GM12873 (cell line): ENCODE measurements at regions not wholly inside any gene's neighbourhood (a gene's known extent, or its start where the extent isn't known, plus 50 kb on each side); places are given as distances from the start of the nearest gene placed in this dataset.

Source experiments
- TF ChIP-seq, protein P1 (sequence below): IDR thresholded peaks from 2 replicates; pipeline ENCODE4 v1.5.1; 2012; ENCODE audit warnings: low read depth, mild to moderate bottlenecking, moderate library complexity, low read length, control low read depth; ENCODE audit not compliant: insufficient read depth; ENCODE audit errors: missing control alignments

DNA sequence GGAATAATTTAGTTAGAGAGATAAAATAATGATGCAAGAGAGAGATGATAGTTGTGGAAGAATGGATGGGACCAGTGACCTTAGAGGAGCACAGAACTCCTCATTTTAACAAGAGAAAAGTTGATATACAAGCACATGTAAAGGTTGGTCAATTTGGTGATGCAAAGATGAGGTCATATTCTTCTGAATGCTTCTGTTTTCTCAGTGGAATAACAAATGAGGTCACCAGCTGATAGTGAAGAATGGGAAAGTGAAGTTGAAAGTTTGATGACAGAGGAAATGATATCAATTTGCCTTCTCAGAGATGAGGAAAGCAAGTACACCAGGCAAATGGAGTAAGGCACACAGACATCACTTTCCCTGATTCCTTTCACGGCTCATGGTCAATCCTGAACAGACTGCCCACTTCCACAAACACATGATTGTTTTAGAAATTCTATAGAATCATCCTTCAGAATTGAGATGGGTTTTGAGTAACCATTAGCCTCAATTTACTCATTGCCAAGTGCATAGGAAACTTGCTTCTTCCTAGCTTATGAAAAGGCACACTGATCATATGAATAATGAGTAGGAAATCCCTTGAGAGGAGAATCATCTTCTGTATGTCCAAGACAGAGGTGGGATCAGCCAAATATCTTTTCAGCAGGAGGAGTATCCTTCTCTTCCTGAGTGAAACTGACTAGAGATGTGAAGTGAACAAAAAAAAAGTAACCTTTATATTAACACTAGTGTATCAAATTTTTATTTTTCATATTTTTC, 82.4 kb upstream of the TCF21 start:
- TF ChIP-seq, protein P1, sequence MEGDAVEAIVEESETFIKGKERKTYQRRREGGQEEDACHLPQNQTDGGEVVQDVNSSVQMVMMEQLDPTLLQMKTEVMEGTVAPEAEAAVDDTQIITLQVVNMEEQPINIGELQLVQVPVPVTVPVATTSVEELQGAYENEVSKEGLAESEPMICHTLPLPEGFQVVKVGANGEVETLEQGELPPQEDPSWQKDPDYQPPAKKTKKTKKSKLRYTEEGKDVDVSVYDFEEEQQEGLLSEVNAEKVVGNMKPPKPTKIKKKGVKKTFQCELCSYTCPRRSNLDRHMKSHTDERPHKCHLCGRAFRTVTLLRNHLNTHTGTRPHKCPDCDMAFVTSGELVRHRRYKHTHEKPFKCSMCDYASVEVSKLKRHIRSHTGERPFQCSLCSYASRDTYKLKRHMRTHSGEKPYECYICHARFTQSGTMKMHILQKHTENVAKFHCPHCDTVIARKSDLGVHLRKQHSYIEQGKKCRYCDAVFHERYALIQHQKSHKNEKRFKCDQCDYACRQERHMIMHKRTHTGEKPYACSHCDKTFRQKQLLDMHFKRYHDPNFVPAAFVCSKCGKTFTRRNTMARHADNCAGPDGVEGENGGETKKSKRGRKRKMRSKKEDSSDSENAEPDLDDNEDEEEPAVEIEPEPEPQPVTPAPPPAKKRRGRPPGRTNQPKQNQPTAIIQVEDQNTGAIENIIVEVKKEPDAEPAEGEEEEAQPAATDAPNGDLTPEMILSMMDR = no peak

GRCh38 chr6:133807501-133807900, 81.4 kb upstream of the TCF21 start:
- TF ChIP-seq, protein P1 = no peak

DNA sequence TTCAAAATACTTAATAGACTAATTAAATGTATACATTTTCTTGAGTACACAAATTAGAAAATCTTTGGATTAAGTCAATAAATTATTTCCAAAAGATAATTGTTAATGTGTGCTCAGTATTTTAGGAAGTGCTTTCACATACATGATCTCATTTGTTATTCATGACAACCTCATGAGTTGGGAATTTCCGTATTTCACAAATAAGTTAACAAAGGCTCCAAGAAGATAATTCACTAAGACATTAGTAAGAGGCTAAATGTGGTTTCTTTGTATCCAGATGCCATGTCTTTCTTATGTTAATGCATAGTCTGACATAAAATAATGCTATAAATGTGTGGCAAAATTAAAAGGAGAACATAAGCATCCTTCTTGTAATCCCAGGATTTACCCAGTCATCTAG, 79.5 kb upstream of the TCF21 start:
- TF ChIP-seq, protein P1 = no peak

DNA sequence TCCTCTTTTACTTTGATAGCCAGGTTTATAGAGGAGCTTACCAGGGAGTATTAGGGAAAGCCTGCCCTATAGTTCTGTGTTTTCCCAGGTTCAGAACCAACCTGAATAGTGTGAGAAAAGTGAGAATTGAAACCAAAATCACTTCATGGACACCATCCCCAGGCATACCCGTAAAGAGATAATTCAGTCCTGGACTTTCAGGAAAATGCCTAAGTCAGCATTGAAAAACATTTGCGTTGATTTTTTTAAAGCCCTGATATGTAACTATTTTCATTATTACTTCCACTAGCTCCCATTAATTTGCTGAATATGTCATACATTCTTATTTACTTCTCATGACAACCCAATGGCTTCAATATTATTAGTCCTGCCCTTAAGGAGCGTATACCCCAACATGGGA, 77.4 kb upstream of the TCF21 start:
- TF ChIP-seq, protein P1 = no peak

DNA sequence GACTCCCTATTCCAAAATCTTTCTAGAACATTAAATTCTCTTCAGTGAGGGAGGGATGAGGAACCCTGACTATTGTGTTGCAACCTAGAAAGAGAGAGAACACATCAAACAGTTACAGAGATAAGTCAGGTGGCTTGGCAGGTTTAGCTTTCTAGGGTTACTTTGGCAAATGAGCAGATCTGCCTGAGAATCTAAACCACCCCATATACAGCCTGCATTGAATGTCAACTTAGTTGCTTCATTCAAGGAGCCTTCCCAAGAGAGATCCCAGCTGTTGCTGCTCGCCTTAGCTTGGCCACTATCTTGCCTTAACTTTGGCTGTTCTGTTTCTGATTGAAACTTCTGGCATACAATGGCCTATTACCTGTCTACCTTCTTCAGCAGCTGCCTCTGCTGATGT, 74.7 kb upstream of the TCF21 start:
- TF ChIP-seq, protein P1 = no peak

GRCh38 chr6:133814797-133815196, 74.1 kb upstream of the TCF21 start:
- TF ChIP-seq, protein P1 = no peak

GRCh38 chr6:133815313-133815712, 73.6 kb upstream of the TCF21 start:
- TF ChIP-seq, protein P1 = no peak
